Esophagus squamous epithelium (tissue), 5 donors: ENCODE measurements at regions not wholly inside any gene's neighbourhood (a gene's known extent, or its start where the extent isn't known, plus 50 kb on each side); places are given as distances from the start of the nearest gene placed in this dataset.

Experiments used
- DNase-seq: peaks from one replicate; lab custom pipeline; 2025; lab: John Stamatoyannopoulos, UW
- H3K27ac ChIP-seq, 4 donors: fragments of 200-600 bp; sonication (generic); one replicate each; pipeline ENCODE4 v1.5.1; 2016 to 2019; ENCODE audit warnings: mild to moderate bottlenecking in 1 of 4
- H3K27me3 ChIP-seq, 4 donors: fragments of 200-600 bp; sonication (generic); 1 replicate in 3 of 4; 2 replicates in 1 of 4; pipeline versions ENCODE4 v1.5.1 to v1.6.0; 2017 to 2021; ENCODE audit warnings: antibody characterized with exemption in 1 of 4
- H3K36me3 ChIP-seq, 3 donors: fragments of 200-600 bp; sonication (generic); one replicate each; pipeline ENCODE4 v1.5.1; 2016 to 2019
- H3K4me1 ChIP-seq, 3 donors: fragments of 200-600 bp; sonication (generic); one replicate each; pipeline ENCODE4 v1.5.1; 2017 to 2019
- H3K4me3 ChIP-seq, 4 donors: fragments of 200-600 bp; sonication (generic); 1 replicate in 3 of 4; 2 replicates in 1 of 4; pipeline ENCODE4 v1.5.1; 2016 to 2019; ENCODE audit warnings: mild to moderate bottlenecking in 2 of 4, moderate library complexity in 1 of 4
- H3K9me3 ChIP-seq, 3 donors: fragments of 200-600 bp; sonication (generic); one replicate each; pipeline ENCODE4 v1.5.1; 2016 to 2019
- CTCF ChIP-seq, 6 experiments: fragments of 450-650 bp in 4 of 6; fragments of 200-600 bp in 2 of 6; sonication (generic) in 2 of 6; IDR thresholded peaks; one replicate each; pipeline ENCODE4 v1.5.1; 2016 to 2019; ENCODE audit warnings: antibody characterized with exemption in 6 of 6, mild to moderate bottlenecking in 4 of 6, moderate library complexity in 4 of 6
- POLR2A ChIP-seq, 4 donors: fragments of 450-650 bp; IDR thresholded peaks; one replicate each; pipeline ENCODE4 v1.6.1; 2017; ENCODE audit warnings: antibody characterized with exemption in 4 of 4, mild to moderate bottlenecking in 4 of 4, moderate library complexity in 3 of 4
- WGBS, 2 donors: methylation state at CpG; one replicate each; pipeline ENCODE4 v1.1.5; 2018; 5-methylcytosine and 5-hydroxymethylcytosine counted together
- intact Hi-C: fragments of 100-400 bp; cut with DNase I; formaldehyde crosslinking; loops from one replicate; pipeline ENCODE4 v1.15.0; 2022
- donor health status: DM: yes; HTN: yes; CAD: no.

- intact Hi-C loops: no loop called here
- no peak for DNase-seq
- Histone ChIP-seq H3K36me3 (no peaks in the 10 kb centered on the region), H3K27me3 (peaks cover 0 to 89% (median 0%) of the 10 kb centered on the region in 4 donors), H3K27ac (no peak overlapping the region), H3K4me3 (no peak overlapping the region), H3K4me1 (no peaks in the 10 kb centered on the region), H3K9me3 (no peaks in the 10 kb centered on the region)
- 57% methylated on average over 1 of the region's 5 CpGs; no CpG with 5 or more reads in 1 of the 2 donors for WGBS, 2 donors
- no peak for TF ChIP-seq POLR2A (IDR thresholded peaks at IDR 0.05)
- no peak for TF ChIP-seq CTCF (IDR thresholded peaks at IDR 0.05)
These were observed 85.9 kb upstream of the NKX1-1 start for GRCh38 chr4:1492142-1492457.

- H3K4me3 ChIP-seq: no peak overlapping the region
- 73 to 92% methylated on average over 2 of the region's 21 CpGs for WGBS, 2 donors
- DNase-seq: no peak
- H3K36me3 ChIP-seq: no peaks in the 10 kb centered on the region
- TF ChIP-seq CTCF (IDR thresholded peaks at IDR 0.05) (no peak), POLR2A (IDR thresholded peaks at IDR 0.05) (no peak)
- intact Hi-C loops: no loop called here
- no peaks in the 10 kb centered on the region for H3K4me1 ChIP-seq
- no peak overlapping the region for H3K27ac ChIP-seq
- peaks cover 0 to 94% (median 0%) of the 10 kb centered on the region in 4 donors for H3K27me3 ChIP-seq
- H3K9me3 ChIP-seq: peaks cover 0 to under 1% (median 0%) of the 10 kb centered on the region in 3 donors
These were observed 85.3 kb upstream of the NKX1-1 start for GRCh38 chr4:1491328-1492141.

GRCh38 chr4:1490654-1491327 lies 84.5 kb upstream of the NKX1-1 start:
- Histone ChIP-seq H3K4me1 (no peaks in the 10 kb centered on the region), H3K4me3 (no peak overlapping the region), H3K27ac (no peak overlapping the region), H3K27me3 (peaks cover 0 to 87% (median 0%) of the 10 kb centered on the region in 4 donors), H3K36me3 (no peaks in the 10 kb centered on the region), H3K9me3 (peaks cover 0 to 8% (median 4%) of the 10 kb centered on the region in 3 donors)
- intact Hi-C loops: no loop called here
- 79% methylated on average over 12 of the region's 32 CpGs; no CpG with 5 or more reads in 1 of the 2 donors for whole genome bisulfite sequencing, 2 donors
- DNase-seq: no peak
- TF ChIP-seq POLR2A (IDR thresholded peaks at IDR 0.05): no peak
- TF ChIP-seq CTCF (IDR thresholded peaks at IDR 0.05): no peak

GRCh38 chr4:1490011-1490653 lies 83.9 kb upstream of the NKX1-1 start:
- Histone ChIP-seq H3K36me3 (no peaks in the 10 kb centered on the region), H3K4me1 (no peaks in the 10 kb centered on the region), H3K9me3 (peaks cover 0 to 14% (median 10%) of the 10 kb centered on the region in 3 donors), H3K4me3 (no peak overlapping the region), H3K27ac (no peak overlapping the region), H3K27me3 (peaks cover 0 to 82% (median 0%) of the 10 kb centered on the region in 4 donors)
- TF ChIP-seq POLR2A (IDR thresholded peaks at IDR 0.05) (no peak), CTCF (IDR thresholded peaks at IDR 0.05) (no peak)
- intact Hi-C loops: no loop called here
- no peak for DNase-seq
- 80 to 83% methylated on average over 11 to 12 of the region's 32 CpGs for WGBS, 2 donors

GRCh38 chr4:1489639-1489995 lies 83.4 kb upstream of the NKX1-1 start:
- no peak for DNase-seq
- Histone ChIP-seq H3K27ac (no peak overlapping the region), H3K9me3 (peaks cover 0 to 20% (median 15%) of the 10 kb centered on the region in 3 donors), H3K4me1 (no peaks in the 10 kb centered on the region), H3K27me3 (peaks cover 0 to 77% (median 0%) of the 10 kb centered on the region in 4 donors), H3K36me3 (no peaks in the 10 kb centered on the region), H3K4me3 (no peak overlapping the region)
- intact Hi-C loops: no loop called here
- no peak for TF ChIP-seq POLR2A (IDR thresholded peaks at IDR 0.05)
- TF ChIP-seq CTCF (IDR thresholded peaks at IDR 0.05): no peak
- 84 to 100% methylated on average over 1 to 4 of the region's 9 CpGs for WGBS, 2 donors
